Spleen (tissue), 11 donors: ENCODE measurements at regions not wholly inside any gene's neighbourhood (a gene's known extent, or its start where the extent isn't known, plus 50 kb on each side); places are given as distances from the start of the nearest gene placed in this dataset.
"Not testable (repeated sequence)": the region's sequence is repeated elsewhere in the genome, so short reads cannot be mapped to it uniquely, and the experiment has no call there.

Experiments used
- DNase-seq: peaks from one replicate; pipeline ENCODE4 v3.0.0-alpha.2; 2020
- H3K27ac ChIP-seq, 8 donors: fragments of 200-600 bp; sonication (generic) in 7 of 8; 1 replicate in 4 of 8; 2 replicates in 4 of 8; pipeline versions ENCODE4 v1.5.0 to v1.8.0; 2016 to 2021; ENCODE audit warnings: inconsistent platforms in 4 of 8, mild to moderate bottlenecking in 4 of 8, moderate library complexity in 1 of 8
- H3K27me3 ChIP-seq, 7 donors: fragments of 200-600 bp; sonication (generic) in 6 of 7; replicated peaks in 1 of 7; 1 replicate in 4 of 7; 2 replicates in 3 of 7; pipeline versions ENCODE4 v1.5.0 to v1.8.0; 2016 to 2021; ENCODE audit warnings: inconsistent platforms in 3 of 7, mild to moderate bottlenecking in 1 of 7
- H3K36me3 ChIP-seq, 6 donors: fragments of 200-600 bp; sonication (generic) in 5 of 6; 1 replicate in 4 of 6; 2 replicates in 2 of 6; pipeline versions ENCODE4 v1.5.0 to v1.8.0; 2016 to 2021; ENCODE audit warnings: inconsistent platforms in 2 of 6
- H3K4me1 ChIP-seq, 6 donors: fragments of 200-600 bp; sonication (generic) in 5 of 6; 1 replicate in 3 of 6; 2 replicates in 3 of 6; pipeline versions ENCODE4 v1.5.0 to v1.8.0; 2016 to 2021; ENCODE audit warnings: inconsistent platforms in 3 of 6
- H3K4me3 ChIP-seq, 8 donors: fragments of 200-600 bp; sonication (generic) in 7 of 8; 1 replicate in 4 of 8; 2 replicates in 4 of 8; pipeline versions ENCODE4 v1.5.0 to v1.8.0; 2016 to 2021; ENCODE audit warnings: inconsistent platforms in 4 of 8, mild to moderate bottlenecking in 4 of 8, moderate library complexity in 2 of 8
- H3K9me3 ChIP-seq, 8 donors: fragments of 200-600 bp; sonication (generic) in 7 of 8; 1 replicate in 4 of 8; 2 replicates in 4 of 8; pipeline versions ENCODE4 v1.5.0 to v1.8.0; 2016 to 2021; ENCODE audit warnings: inconsistent platforms in 4 of 8
- POLR2A ChIP-seq, 3 donors: fragments of 450-650 bp; IDR thresholded peaks; one replicate each; pipeline ENCODE4 v1.5.1; 2017; ENCODE audit warnings: antibody characterized with exemption in 3 of 3, mild to moderate bottlenecking in 1 of 3
- POLR2AphosphoS5 ChIP-seq, 3 donors: sonication (generic); formaldehyde crosslinking; IDR thresholded peaks; one replicate each; pipeline ENCODE4 v1.5.1; 2017; ENCODE audit warnings: antibody characterized with exemption in 3 of 3
- WGBS, 5 donors: extraction: QIAGEN DNeasy Blood & Tissue Kit in 3 of 5; methylation state at CpG; one replicate each; pipeline versions ENCODE4 v1.1.5 to v1.1.7; 2013 to 2018; 5-methylcytosine and 5-hydroxymethylcytosine counted together
- intact Hi-C: fragments of 100-400 bp; cut with DNase I; formaldehyde crosslinking; loops from one replicate; pipeline ENCODE4 v1.15.0; 2023; ENCODE audit warnings: low total_unique reads
- TF ChIP-seq, protein P1 (sequence below), 11 experiments: fragments of 200-600 bp in 7 of 11; fragments of 450-650 bp in 4 of 11; sonication (generic) in 4 of 11; IDR thresholded peaks in 8 of 11; conservative IDR thresholded peaks in 3 of 11; 1 replicate in 7 of 11; 2 replicates in 4 of 11; pipeline versions ENCODE4 v1.4.0 to v1.8.0; 2016 to 2021; ENCODE audit warnings: antibody characterized with exemption in 11 of 11, inconsistent platforms in 4 of 11, mild to moderate bottlenecking in 1 of 11
- donor health status: healthy with polysubstance abuse.
- donor health status: DM: no; HTN: no; CAD: no; lungs with moderate emphysema.
- donor health status: DM: no; HTN: no; CAD: no.
- donor health status: Bipolar disorder and iron deficiency.
- donor health status: healthy.
- donor health status: DM: no; HTN: no; CAD: no.
- donor health status: DM: yes; HTN: yes; CAD: no.

DNA sequence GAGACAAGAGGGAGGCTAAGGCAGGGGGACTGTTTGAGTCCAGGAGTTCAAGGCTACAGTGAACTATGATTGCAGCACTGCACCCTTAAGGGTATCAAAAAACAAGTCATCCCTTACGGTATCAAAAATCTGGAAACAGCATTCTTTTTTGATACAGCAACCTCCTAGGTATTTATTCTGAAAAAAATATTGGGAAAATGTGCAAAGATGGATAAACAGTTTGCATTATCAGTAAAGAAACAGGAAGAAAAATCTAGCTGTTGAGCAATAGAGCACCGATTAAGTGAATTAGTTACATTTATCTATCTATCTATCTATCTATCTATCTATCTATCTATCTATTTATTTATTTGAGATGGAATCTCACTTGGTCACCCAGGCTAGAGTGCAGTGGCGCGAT, 56.7 kb upstream of the SCAF4 start:
- H3K4me3 ChIP-seq, result no peak overlapping the region
- intact Hi-C loops, result no loop called here
- H3K27ac ChIP-seq, result no peak overlapping the region
- no peaks in the 10 kb centered on the region for H3K36me3 ChIP-seq
- WGBS, 5 donors, result 92 to 98% (median 96%) methylated on average over 4 of the region's 4 CpGs
- DNase-seq, result no peak
- H3K9me3 ChIP-seq, result no peaks in the 10 kb centered on the region
- TF ChIP-seq POLR2A (IDR thresholded peaks at IDR 0.05), result no peak
- TF ChIP-seq, protein P1, sequence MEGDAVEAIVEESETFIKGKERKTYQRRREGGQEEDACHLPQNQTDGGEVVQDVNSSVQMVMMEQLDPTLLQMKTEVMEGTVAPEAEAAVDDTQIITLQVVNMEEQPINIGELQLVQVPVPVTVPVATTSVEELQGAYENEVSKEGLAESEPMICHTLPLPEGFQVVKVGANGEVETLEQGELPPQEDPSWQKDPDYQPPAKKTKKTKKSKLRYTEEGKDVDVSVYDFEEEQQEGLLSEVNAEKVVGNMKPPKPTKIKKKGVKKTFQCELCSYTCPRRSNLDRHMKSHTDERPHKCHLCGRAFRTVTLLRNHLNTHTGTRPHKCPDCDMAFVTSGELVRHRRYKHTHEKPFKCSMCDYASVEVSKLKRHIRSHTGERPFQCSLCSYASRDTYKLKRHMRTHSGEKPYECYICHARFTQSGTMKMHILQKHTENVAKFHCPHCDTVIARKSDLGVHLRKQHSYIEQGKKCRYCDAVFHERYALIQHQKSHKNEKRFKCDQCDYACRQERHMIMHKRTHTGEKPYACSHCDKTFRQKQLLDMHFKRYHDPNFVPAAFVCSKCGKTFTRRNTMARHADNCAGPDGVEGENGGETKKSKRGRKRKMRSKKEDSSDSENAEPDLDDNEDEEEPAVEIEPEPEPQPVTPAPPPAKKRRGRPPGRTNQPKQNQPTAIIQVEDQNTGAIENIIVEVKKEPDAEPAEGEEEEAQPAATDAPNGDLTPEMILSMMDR (IDR thresholded peaks at IDR 0.05 in 8 of 11, conservative IDR thresholded peaks at IDR 0.05 in 3 of 11), result no peak
- TF ChIP-seq POLR2AphosphoS5 (IDR thresholded peaks at IDR 0.05), result no peak
- H3K27me3 ChIP-seq, result no peaks in the 10 kb centered on the region
- H3K4me1 ChIP-seq, result peaks cover 0 to 6% (median 0%) of the 10 kb centered on the region in 6 donors

DNA sequence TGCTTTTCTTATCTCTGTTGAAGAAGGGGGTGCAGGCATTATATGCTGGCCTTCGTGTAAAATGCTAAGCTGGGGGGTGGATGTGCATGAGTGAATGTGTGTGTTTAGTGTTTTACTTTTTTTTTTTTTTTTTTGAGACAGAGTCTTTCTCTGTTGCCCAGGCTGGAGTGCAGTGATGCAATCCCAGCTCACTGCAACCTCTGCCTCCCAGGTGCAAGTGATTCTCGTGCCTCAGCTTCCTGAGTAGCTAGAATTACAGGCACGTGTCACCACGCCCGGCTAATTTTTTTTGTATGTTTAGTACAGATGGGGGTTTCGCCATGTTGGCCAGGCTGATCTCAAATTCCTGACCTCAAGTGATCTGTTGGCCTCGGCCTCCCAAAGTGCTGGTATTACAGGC, 55.8 kb upstream of the SCAF4 start:
- H3K27me3 ChIP-seq, H3K4me1 ChIP-seq, DNase-seq, H3K27ac ChIP-seq, H3K4me3 ChIP-seq, H3K36me3 ChIP-seq, intact Hi-C loops, H3K9me3 ChIP-seq: not testable (repeated sequence)
- WGBS, 5 donors, result 56 to 64% (median 57%) methylated on average over 7 of the region's 7 CpGs

DNA sequence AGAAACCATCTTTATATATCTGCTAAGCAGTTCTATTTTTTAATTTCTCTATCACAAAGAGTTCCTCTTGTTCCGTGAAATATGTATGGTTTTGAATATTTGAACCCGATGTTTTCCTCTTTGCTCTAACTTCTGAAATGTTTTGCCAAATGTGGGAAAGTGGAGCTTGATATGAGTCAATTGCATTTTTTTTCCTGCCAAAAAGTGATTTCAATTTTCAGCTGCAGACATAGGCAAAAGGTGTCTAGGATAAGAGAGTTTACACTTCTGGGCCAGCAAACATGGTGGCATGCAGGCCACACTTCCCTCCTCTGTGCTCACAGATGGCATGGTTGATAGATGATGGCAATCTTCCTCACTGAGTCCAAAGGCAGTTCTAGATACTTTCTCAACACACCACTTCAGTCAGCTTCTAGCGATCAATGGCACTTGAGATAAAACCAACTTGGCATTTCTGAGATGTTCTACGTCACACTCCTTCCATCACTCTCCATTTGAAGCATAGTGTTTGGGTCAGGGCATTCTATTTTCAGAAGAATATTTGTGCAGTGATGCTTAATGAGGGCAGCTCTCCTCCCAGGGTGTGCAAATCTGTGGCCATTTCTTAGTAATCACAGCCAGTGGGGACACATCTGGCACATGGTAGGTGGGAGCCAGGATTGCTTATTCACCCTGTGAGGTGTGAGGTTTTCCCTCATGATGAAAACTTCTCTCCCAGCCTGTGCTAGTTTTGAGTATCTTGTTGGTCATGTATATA, 54.4 kb upstream of the SCAF4 start:
- H3K27ac ChIP-seq, result no peak overlapping the region
- H3K36me3 ChIP-seq, result no peaks in the 10 kb centered on the region
- TF ChIP-seq POLR2AphosphoS5 (IDR thresholded peaks at IDR 0.05), result no peak
- TF ChIP-seq POLR2A (IDR thresholded peaks at IDR 0.05), result no peak
- TF ChIP-seq, protein P1 (IDR thresholded peaks at IDR 0.05 in 8 of 11, conservative IDR thresholded peaks at IDR 0.05 in 3 of 11), result no peak
- H3K9me3 ChIP-seq, result no peaks in the 10 kb centered on the region
- intact Hi-C loops, result no loop called here
- H3K4me3 ChIP-seq, result no peak overlapping the region
- peaks cover 0 to 6% (median 0%) of the 10 kb centered on the region in 6 donors for H3K4me1 ChIP-seq
- H3K27me3 ChIP-seq, result no peaks in the 10 kb centered on the region
- 70 to 87% (median 72%) methylated on average over 4 of the region's 4 CpGs for WGBS, 5 donors
- no peak for DNase-seq

DNA sequence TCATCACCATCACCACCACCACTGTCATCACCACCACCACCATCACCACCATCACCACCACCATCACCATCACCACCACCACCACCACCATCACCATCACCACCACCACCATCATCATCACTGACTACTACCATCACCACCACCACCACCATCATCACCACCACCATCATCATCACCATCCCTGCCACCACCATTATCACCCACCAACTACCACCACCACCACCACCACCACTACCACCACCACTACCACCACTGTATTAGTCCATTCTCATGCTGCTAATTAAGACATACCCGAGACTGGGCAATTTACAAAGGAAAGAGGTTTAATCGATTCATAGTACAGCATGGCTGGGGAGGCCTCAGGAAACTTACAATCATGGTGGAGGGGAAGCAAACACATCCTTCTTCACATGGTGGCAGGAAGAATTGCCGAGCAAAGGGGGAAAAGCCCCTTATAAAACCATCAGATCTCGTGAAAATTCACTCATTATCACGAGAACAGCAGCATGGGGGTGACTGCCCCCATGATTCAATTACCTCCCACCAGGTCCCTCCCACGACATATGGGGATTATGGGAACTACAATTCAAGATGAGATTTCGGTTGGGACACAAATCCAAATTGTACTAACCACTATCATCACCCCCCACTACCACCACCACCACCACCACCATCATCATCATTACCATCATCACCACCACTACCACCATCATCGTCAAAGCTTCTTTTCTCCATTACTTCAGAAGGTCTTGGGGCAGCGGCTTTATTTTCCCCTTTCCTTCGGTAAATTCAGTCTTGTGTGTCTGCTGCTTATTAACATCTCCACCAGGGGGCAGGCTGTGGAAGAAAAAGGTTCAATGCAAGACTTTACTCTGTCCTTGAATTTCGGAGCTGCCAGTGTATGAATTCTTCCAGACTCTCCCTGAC, 53.6 kb upstream of the SCAF4 start:
- DNase-seq, H3K9me3 ChIP-seq, intact Hi-C loops, H3K4me3 ChIP-seq, H3K27me3 ChIP-seq, H3K27ac ChIP-seq, H3K36me3 ChIP-seq, H3K4me1 ChIP-seq: not testable (repeated sequence)
- WGBS, 5 donors, result 54 to 61% (median 58%) methylated on average over 11 of the region's 11 CpGs
- TF ChIP-seq, protein P1 (IDR thresholded peaks at IDR 0.05 in 8 of 11, conservative IDR thresholded peaks at IDR 0.05 in 3 of 11), result peak; percentile 29 to 71 (median 59)
